GM12874 (cell line): ENCODE measurements at regions not wholly inside any gene's neighbourhood (a gene's known extent, or its start where the extent isn't known, plus 50 kb on each side); places are given as distances from the start of the nearest gene placed in this dataset.

ENCODE experiments used
- CTCF ChIP-seq: IDR thresholded peaks from 2 replicates; pipeline ENCODE4 v1.5.1; 2011; ENCODE audit warnings: low read depth, mild to moderate bottlenecking, control low read depth, low read length, moderate library complexity; ENCODE audit not compliant: insufficient read depth

GRCh38 chr1:65497256-65497830 is 76.9 kb downstream of the LEPR start:
- TF ChIP-seq CTCF, result no peak

GRCh38 chr1:65503427-65503826 is 83.0 kb downstream of the LEPR start:
- TF ChIP-seq CTCF, result no peak

- TF ChIP-seq CTCF, result no peak
Observed at GRCh38 chr1:65504263-65504662, 83.8 kb downstream of the LEPR start.

- TF ChIP-seq CTCF, result no peak
Observed at GRCh38 chr1:65505547-65506300, 85.3 kb downstream of the LEPR start.

- no peak for TF ChIP-seq CTCF
Observed at GRCh38 chr1:65508051-65508450, 87.6 kb downstream of the LEPR start.

- TF ChIP-seq CTCF, result no peak
Observed at GRCh38 chr1:65509912-65510680, 89.6 kb downstream of the LEPR start.

GRCh38 chr1:65510961-65511360 is 90.5 kb downstream of the LEPR start:
- TF ChIP-seq CTCF, result no peak
